Nephron (organoid): ENCODE measurements at regions not wholly inside any gene's neighbourhood (a gene's known extent, or its start where the extent isn't known, plus 50 kb on each side); places are given as distances from the start of the nearest gene placed in this dataset.

Experiments
- H3K27ac Mint-ChIP-seq, 3 experiments: 2 replicates each; pipeline ENCODE4 v1.8.0; 2020; ENCODE audit warnings: mixed read lengths in 3 of 3, mild to moderate bottlenecking in 2 of 3, moderate library complexity in 1 of 3
- H3K27me3 Mint-ChIP-seq: 2 replicates; pipeline ENCODE4 v1.8.0; 2021; ENCODE audit warnings: low read depth, mild to moderate bottlenecking, moderate library complexity, mixed read lengths
- H3K36me3 Mint-ChIP-seq: 2 replicates; pipeline ENCODE4 v1.8.0; 2020; ENCODE audit warnings: low read depth, mixed read lengths
- H3K4me1 Mint-ChIP-seq: 2 replicates; pipeline ENCODE4 v1.8.0; 2020; ENCODE audit warnings: mixed read lengths
- H3K4me3 Mint-ChIP-seq, 3 experiments: 2 replicates each; pipeline ENCODE4 v1.8.0; 2020; ENCODE audit warnings: mild to moderate bottlenecking in 3 of 3, mixed read lengths in 3 of 3, moderate library complexity in 2 of 3
- H3K9me3 Mint-ChIP-seq: 2 replicates; pipeline ENCODE4 v1.8.0; 2020; ENCODE audit warnings: mixed read lengths
- TF ChIP-seq, protein P1 (sequence below), 3 experiments: fragments of 200-600 bp; sonication (generic); IDR thresholded peaks; one replicate each; pipeline ENCODE4 v1.5.0; 2021; ENCODE audit warnings: antibody characterized with exemption in 3 of 3; ENCODE audit not compliant: unreplicated experiment in 3 of 3

DNA sequence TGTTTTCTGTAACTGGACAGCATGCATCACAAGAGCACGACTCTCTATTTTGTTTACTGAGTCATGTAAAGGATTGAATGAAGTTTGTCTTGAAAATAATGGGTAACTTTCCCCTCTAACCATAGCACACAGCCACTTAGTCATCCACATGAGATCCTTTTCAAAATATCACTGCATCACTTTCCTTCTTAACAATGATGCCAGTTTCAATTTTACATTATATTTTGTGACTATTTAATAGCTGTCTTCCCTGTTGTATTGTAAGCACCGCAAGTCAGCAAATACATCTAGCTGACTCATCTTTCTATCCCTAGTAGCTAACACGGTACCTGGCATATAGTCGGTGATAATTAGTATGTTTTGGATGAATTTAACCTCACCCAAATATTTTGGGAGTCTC is 83.3 kb upstream of the PPM1H start:
- no peaks in the 10 kb centered on the region for H3K9me3 Mint-ChIP-seq
- no peak overlapping the region for H3K4me3 Mint-ChIP-seq
- H3K27ac Mint-ChIP-seq: no peak overlapping the region
- no peaks in the 10 kb centered on the region for H3K27me3 Mint-ChIP-seq
- no peaks in the 10 kb centered on the region for H3K4me1 Mint-ChIP-seq
- TF ChIP-seq, protein P1, sequence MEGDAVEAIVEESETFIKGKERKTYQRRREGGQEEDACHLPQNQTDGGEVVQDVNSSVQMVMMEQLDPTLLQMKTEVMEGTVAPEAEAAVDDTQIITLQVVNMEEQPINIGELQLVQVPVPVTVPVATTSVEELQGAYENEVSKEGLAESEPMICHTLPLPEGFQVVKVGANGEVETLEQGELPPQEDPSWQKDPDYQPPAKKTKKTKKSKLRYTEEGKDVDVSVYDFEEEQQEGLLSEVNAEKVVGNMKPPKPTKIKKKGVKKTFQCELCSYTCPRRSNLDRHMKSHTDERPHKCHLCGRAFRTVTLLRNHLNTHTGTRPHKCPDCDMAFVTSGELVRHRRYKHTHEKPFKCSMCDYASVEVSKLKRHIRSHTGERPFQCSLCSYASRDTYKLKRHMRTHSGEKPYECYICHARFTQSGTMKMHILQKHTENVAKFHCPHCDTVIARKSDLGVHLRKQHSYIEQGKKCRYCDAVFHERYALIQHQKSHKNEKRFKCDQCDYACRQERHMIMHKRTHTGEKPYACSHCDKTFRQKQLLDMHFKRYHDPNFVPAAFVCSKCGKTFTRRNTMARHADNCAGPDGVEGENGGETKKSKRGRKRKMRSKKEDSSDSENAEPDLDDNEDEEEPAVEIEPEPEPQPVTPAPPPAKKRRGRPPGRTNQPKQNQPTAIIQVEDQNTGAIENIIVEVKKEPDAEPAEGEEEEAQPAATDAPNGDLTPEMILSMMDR (IDR thresholded peaks at IDR 0.05; ENCODE audit: unreplicated experiment in 3 of 3): no peak
- no peaks in the 10 kb centered on the region for H3K36me3 Mint-ChIP-seq

GRCh38 chr12:63013302-63013701 is 78.4 kb upstream of the PPM1H start:
- TF ChIP-seq, protein P1 (IDR thresholded peaks at IDR 0.05; ENCODE audit: unreplicated experiment in 3 of 3): no peak
- Mint-ChIP-seq H3K4me3 (no peak overlapping the region), H3K27me3 (no peaks in the 10 kb centered on the region), H3K4me1 (no peaks in the 10 kb centered on the region), H3K36me3 (no peaks in the 10 kb centered on the region), H3K27ac (no peak overlapping the region), H3K9me3 (no peaks in the 10 kb centered on the region)

GRCh38 chr12:63010698-63011097 is 75.7 kb upstream of the PPM1H start:
- H3K4me1 Mint-ChIP-seq: peaks cover 6% of the 10 kb centered on the region
- H3K36me3 Mint-ChIP-seq: no peaks in the 10 kb centered on the region
- H3K4me3 Mint-ChIP-seq: no peak overlapping the region
- H3K9me3 Mint-ChIP-seq: no peaks in the 10 kb centered on the region
- H3K27ac Mint-ChIP-seq: no peak overlapping the region
- no peaks in the 10 kb centered on the region for H3K27me3 Mint-ChIP-seq
- TF ChIP-seq, protein P1 (IDR thresholded peaks at IDR 0.05; ENCODE audit: unreplicated experiment in 3 of 3): no peak

DNA sequence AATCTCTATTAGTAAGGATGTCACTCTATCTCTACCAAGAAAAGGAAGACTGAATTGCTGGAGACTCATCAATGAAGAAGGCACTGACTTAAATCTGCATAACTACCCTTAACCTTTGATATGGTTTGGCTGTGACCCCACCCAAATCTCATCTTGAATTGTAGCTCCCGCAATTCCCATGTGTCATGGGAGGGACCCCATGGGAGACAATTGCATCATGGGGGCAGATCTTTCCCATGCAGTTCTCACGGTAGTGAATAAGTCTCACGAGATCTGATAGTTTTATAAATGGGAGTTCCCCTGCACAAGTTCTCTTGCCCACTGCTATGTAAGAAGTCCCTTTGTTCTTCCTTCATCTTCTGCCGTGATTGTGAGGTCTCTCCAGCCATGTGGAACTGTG is 73.4 kb upstream of the PPM1H start:
- H3K4me3 Mint-ChIP-seq: no peak overlapping the region

GRCh38 chr12:63007726-63008125 is 72.8 kb upstream of the PPM1H start:
- TF ChIP-seq, protein P1 (IDR thresholded peaks at IDR 0.05; ENCODE audit: unreplicated experiment in 3 of 3): no peak
- peaks cover 6% of the 10 kb centered on the region for H3K4me1 Mint-ChIP-seq
- H3K36me3 Mint-ChIP-seq: no peaks in the 10 kb centered on the region
- H3K27ac Mint-ChIP-seq: no peak overlapping the region
- H3K4me3 Mint-ChIP-seq: no peak overlapping the region
- H3K27me3 Mint-ChIP-seq: no peaks in the 10 kb centered on the region
- peaks cover 4% of the 10 kb centered on the region for H3K9me3 Mint-ChIP-seq

More for the DNA sequence above, 73.4 kb upstream of the PPM1H start:
- TF ChIP-seq, protein P1 (IDR thresholded peaks at IDR 0.05; ENCODE audit: unreplicated experiment in 3 of 3): no peak
- Mint-ChIP-seq H3K27me3 (no peaks in the 10 kb centered on the region), H3K9me3 (peaks cover 4% of the 10 kb centered on the region), H3K27ac (no peak overlapping the region), H3K36me3 (no peaks in the 10 kb centered on the region), H3K4me1 (peaks cover 6% of the 10 kb centered on the region)

GRCh38 chr12:63006536-63006935 is 71.6 kb upstream of the PPM1H start:
- H3K27ac Mint-ChIP-seq: no peak overlapping the region
- H3K36me3 Mint-ChIP-seq: no peaks in the 10 kb centered on the region
- H3K4me3 Mint-ChIP-seq: no peak overlapping the region
- peaks cover 4% of the 10 kb centered on the region for H3K9me3 Mint-ChIP-seq
- peaks cover 6% of the 10 kb centered on the region for H3K4me1 Mint-ChIP-seq
- TF ChIP-seq, protein P1 (IDR thresholded peaks at IDR 0.05; ENCODE audit: unreplicated experiment in 3 of 3): no peak
- no peaks in the 10 kb centered on the region for H3K27me3 Mint-ChIP-seq
